ENCODE measurements at regions not wholly inside any gene's neighbourhood (a gene's known extent, or its start where the extent isn't known, plus 50 kb on each side); places are given as distances from the start of the nearest gene placed in this dataset.

GRCh38 chr5:57598097-57598496, 115.5 kb upstream of the ACTBL2 start:
- DNase-seq (ENCODE audit: insufficient read length, low spot score), result no peak
- no peak for TF ChIP-seq POLR2A (IDR thresholded peaks at IDR 0.05; ENCODE audit: low read depth, low read length)
- no peak for FAIRE-seq

- FAIRE-seq, result no peak
- no peak for TF ChIP-seq POLR2A (IDR thresholded peaks at IDR 0.05; ENCODE audit: low read depth, low read length)
- DNase-seq (ENCODE audit: insufficient read length, low spot score), result no peak
Observed at GRCh38 chr5:57595523-57595991, 112.9 kb upstream of the ACTBL2 start.

GRCh38 chr5:57594436-57594835, 111.8 kb upstream of the ACTBL2 start:
- TF ChIP-seq POLR2A (IDR thresholded peaks at IDR 0.05; ENCODE audit: low read depth, low read length), result no peak
- no peak for DNase-seq (ENCODE audit: insufficient read length, low spot score)
- no peak for FAIRE-seq

GRCh38 chr5:57592236-57592635, 109.6 kb upstream of the ACTBL2 start:
- no peak for DNase-seq (ENCODE audit: insufficient read length, low spot score)
- no peak for FAIRE-seq
- TF ChIP-seq POLR2A (IDR thresholded peaks at IDR 0.05; ENCODE audit: low read depth, low read length), result no peak

GRCh38 chr5:57586649-57587048, 104.0 kb upstream of the ACTBL2 start:
- FAIRE-seq (no peak), DNase-seq (ENCODE audit: insufficient read length, low spot score) (no peak)
- TF ChIP-seq POLR2A (IDR thresholded peaks at IDR 0.05; ENCODE audit: low read depth, low read length), result no peak

- TF ChIP-seq POLR2A (IDR thresholded peaks at IDR 0.05; ENCODE audit: low read depth, low read length), result no peak
- FAIRE-seq (no peak), DNase-seq (ENCODE audit: insufficient read length, low spot score) (no peak)
Observed at GRCh38 chr5:57582578-57583070, 100.0 kb upstream of the ACTBL2 start.

GRCh38 chr5:57581772-57582171, 99.2 kb upstream of the ACTBL2 start:
- no peak for TF ChIP-seq POLR2A (IDR thresholded peaks at IDR 0.05; ENCODE audit: low read depth, low read length)
- FAIRE-seq (no peak), DNase-seq (ENCODE audit: insufficient read length, low spot score) (no peak)

- no peak for DNase-seq (ENCODE audit: insufficient read length, low spot score)
- no peak for FAIRE-seq
- no peak for TF ChIP-seq POLR2A (IDR thresholded peaks at IDR 0.05; ENCODE audit: low read depth, low read length)
Observed at GRCh38 chr5:57581222-57581621, 98.6 kb upstream of the ACTBL2 start.

GRCh38 chr5:57577432-57578175, 95.0 kb upstream of the ACTBL2 start:
- DNase-seq (ENCODE audit: insufficient read length, low spot score), result no peak
- no peak for FAIRE-seq
- TF ChIP-seq POLR2A (IDR thresholded peaks at IDR 0.05; ENCODE audit: low read depth, low read length), result no peak

- DNase-seq (ENCODE audit: insufficient read length, low spot score), result no peak
- no peak for TF ChIP-seq POLR2A (IDR thresholded peaks at IDR 0.05; ENCODE audit: low read depth, low read length)
- no peak for FAIRE-seq
Observed at GRCh38 chr5:57576317-57576716, 93.7 kb upstream of the ACTBL2 start.

GRCh38 chr5:57575839-57576238, 93.2 kb upstream of the ACTBL2 start:
- no peak for TF ChIP-seq POLR2A (IDR thresholded peaks at IDR 0.05; ENCODE audit: low read depth, low read length)
- no peak for FAIRE-seq
- no peak for DNase-seq (ENCODE audit: insufficient read length, low spot score)

- no peak for TF ChIP-seq POLR2A (IDR thresholded peaks at IDR 0.05; ENCODE audit: low read depth, low read length)
- DNase-seq (ENCODE audit: insufficient read length, low spot score), result no peak
- no peak for FAIRE-seq
Observed at GRCh38 chr5:57572461-57572860, 89.8 kb upstream of the ACTBL2 start.

GRCh38 chr5:57569601-57570000, 87.0 kb upstream of the ACTBL2 start:
- TF ChIP-seq POLR2A (IDR thresholded peaks at IDR 0.05; ENCODE audit: low read depth, low read length), result no peak
- FAIRE-seq (no peak), DNase-seq (ENCODE audit: insufficient read length, low spot score) (no peak)

GRCh38 chr5:57568136-57568535, 85.5 kb upstream of the ACTBL2 start:
- FAIRE-seq (no peak), DNase-seq (ENCODE audit: insufficient read length, low spot score) (no peak)
- TF ChIP-seq POLR2A (IDR thresholded peaks at IDR 0.05; ENCODE audit: low read depth, low read length), result no peak

- DNase-seq (ENCODE audit: insufficient read length, low spot score), result no peak
- FAIRE-seq, result peak; percentile 20
- TF ChIP-seq POLR2A (IDR thresholded peaks at IDR 0.05; ENCODE audit: low read depth, low read length), result no peak
Observed at GRCh38 chr5:57566914-57567313, 84.3 kb upstream of the ACTBL2 start.
